ENCODE measurements at regions not wholly inside any gene's neighbourhood (a gene's known extent, or its start where the extent isn't known, plus 50 kb on each side); places are given as distances from the start of the nearest gene placed in this dataset.
"Not testable (repeated sequence)": the region's sequence is repeated elsewhere in the genome, so short reads cannot be mapped to it uniquely, and the experiment has no call there.

DNA sequence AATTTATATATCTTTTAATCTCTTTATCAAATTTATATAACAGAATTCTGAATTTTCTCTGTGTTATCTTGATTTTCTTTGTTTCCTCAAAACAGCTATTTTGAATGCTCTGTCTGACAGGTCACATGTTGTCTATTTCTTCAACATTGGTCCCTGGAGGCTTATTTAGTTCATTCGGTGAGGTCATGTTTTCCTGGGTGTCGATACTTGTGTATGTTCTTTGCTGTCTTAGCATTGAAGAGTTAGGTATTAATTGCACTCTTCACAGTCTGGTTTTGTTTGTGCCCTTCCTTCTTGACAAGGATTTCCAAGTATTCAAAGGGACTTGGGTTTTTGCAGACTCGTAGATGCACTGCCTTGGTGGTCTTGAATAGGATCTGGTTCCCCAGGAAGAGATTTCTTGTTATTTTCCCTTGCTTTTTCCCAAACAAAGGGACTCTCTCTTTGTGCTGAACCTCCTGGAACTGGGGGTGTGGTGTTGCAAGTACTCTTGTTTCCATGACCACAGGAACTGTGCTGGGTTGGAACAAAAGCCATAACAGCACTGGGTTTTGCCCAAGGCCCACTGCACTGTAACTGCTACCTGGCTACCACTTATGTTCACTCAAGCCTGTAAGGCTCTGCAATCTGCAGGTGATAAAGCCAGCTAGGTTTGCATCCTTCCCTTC is 1483.0 kb downstream of the CDH8 start:
- DNase-seq (ENCODE audit: low spot score) = no peak

DNA sequence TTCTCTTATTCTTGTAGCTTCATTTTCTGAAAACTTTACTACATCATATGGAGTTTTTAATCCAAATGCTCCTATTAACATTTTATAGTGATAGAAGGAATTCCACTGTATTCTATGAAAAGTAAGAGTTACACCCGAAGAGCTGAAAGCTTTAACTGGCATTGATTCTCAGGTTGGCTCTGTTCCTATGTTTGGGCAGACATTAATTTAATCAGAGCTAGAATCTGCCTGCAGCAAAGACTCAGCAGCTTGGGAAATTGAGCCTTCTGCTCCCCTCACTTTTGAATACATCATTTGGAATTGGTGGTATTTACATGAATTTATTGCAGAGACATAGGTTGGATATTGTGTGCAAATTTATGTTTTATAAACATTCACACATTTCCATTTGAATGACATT is 1494.7 kb downstream of the CDH8 start:
- DNase-seq (ENCODE audit: low spot score) = no peak

DNA sequence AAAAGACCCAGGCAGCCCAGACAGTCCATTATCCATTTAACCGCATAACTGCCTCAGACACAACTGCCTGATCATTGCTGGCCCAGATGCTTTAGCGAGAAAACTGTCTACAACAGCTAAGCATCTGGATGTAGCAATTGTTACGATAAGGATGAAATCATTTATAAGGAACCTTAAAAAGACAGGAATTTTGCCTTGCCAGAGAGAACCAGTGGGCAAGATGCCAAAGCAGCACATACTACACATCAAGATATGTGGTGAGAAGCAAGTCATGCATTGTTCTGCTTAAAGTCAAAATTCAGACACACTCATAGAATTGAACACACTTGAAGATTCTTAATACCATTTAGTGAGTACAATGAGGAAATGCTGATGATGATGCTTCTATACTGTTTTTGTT is 1525.3 kb downstream of the CDH8 start:
- no peak for DNase-seq (ENCODE audit: low spot score)

DNA sequence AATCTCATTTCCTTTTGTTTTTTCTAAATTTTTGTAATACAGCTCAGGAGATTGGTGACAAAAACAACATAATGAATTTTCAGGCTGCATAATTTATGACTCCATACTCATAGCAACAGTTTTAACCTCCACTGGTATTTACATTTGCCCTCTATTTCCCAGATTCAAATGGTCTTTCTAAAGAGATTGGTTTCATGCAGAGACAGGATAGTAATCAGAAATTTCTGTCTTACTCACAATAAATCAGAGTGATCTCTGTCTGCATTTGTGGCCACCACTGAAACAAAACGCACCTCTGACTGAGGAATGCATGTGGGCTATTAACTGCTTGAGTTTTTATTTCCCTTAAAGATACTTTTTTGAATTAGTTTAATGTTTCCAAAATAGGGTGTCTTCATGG is 1526.0 kb downstream of the CDH8 start:
- no peak for DNase-seq (ENCODE audit: low spot score)

DNA sequence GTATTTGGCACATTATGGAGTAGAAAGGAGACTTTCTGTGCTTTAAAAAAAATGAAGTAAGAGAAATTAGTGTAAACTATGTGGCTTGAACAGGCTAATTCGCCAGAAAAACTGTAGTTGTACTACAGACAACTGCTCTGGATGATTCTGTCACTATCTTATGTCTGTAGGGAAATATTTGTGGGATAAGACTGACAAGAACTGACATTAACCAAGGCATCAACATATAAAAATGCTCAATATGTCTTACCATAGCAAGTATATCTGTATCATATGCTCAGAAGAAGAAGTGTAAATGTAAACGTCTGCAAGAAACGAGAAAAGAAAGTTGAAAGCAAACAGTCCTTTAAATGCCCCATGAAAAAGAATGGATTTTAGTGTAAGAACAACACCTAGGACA is 1545.0 kb downstream of the CDH8 start:
- no peak for DNase-seq (ENCODE audit: low spot score)

DNA sequence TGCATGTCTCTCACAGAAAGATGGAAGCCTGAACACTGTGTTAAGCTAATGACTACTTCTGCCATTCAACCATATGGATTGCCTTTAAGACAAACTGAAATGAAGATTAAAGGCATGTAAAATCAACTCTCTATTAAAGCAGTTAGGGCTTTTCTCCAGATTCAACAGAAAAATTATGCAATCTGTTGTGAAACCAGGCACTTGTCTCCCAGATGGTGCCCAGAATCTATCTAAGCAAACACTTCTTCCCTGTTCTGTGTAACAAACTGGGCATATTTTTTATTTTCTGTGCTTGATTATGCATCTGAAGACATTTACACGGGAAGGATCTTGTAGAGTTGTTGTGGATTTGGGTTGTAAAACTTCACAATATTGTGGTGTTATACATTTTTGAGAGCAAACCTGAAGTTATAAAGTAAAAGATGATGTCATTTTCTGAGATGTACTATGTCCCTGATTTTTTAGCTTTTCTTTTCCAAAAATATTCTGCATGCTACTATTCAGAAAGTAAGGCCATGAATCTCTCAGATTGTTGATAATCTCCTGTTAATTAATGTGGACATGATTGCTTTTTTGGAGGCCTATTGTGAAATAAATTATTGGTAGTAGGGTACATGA is 1550.3 kb downstream of the CDH8 start:
- DNase-seq (ENCODE audit: low spot score) = no peak

DNA sequence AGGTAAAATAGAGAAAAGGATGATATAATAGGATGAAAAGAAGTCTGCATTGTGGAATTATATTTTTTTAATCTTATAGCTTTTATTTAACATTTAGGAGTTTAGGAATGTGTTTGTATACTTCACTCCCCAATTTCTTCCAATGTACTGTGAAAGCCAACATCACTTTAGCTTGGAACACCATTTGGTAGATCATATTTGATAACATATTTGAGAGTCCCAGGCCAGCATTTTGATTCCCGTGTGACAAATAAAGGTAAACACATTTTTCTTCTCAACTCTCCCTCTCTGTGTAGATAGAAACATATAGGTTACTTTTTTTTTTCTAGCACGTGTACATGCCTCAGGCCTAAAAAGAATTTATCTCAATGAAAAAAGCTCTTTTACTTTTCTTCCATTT is 1551.3 kb downstream of the CDH8 start:
- no peak for DNase-seq (ENCODE audit: low spot score)

DNA sequence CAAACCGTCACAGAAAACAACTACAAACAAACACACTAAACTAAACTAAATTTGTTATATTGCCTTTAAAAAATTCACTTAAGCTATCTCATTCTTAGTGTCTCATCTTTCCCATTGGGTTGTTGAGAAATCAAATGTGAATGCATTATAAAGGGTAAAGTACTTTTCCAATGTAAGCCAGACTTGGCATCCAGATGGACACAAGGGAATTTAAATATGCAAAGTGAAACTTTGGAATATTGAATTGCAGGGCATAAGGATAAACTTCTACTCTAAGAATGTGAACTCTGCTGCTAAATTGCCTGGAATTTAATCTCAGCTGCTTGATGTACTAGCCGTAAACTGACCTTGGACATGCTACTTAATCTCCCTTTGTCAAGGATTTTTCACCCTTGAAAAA is 1554.6 kb downstream of the CDH8 start:
- no peak for DNase-seq (ENCODE audit: low spot score)

DNA sequence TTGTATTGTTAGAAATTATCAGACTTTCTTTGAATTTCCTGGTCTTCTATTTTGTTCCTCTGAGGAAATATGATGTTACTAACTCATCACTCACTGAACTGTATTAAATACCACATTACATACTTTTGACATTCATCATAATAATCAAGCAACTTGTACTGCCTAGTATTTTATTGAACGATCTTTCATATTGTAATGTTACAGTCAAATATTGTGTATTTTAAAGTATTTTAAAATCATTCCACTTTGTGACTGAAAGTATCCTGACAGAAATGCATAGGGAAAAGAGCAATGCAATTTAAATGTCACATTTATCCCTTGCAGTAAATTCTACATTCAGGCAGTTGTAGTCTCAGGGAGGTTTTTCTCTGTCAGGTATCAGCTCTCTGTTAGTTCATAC is 1557.4 kb downstream of the CDH8 start:
- no peak for DNase-seq (ENCODE audit: low spot score)

DNA sequence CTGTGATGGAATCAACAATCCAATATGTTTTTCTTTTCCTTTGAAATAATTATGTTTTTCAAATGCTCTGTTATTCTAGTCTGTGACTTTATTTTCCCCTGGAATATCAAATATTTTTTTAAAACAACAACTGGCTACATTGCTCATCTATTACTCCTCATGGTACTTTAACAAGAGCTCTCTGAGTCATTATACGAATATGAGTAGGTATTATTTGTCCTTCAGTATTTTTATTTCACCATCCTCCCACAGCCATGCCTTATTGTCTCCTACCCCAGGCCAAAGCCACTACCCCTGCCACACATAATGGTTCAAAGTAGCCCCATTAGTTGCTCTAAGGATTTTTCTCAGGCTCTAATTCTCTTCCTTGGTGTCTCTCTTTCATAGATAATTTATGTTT is 1572.3 kb downstream of the CDH8 start:
- DNase-seq (ENCODE audit: low spot score) = no peak

DNA sequence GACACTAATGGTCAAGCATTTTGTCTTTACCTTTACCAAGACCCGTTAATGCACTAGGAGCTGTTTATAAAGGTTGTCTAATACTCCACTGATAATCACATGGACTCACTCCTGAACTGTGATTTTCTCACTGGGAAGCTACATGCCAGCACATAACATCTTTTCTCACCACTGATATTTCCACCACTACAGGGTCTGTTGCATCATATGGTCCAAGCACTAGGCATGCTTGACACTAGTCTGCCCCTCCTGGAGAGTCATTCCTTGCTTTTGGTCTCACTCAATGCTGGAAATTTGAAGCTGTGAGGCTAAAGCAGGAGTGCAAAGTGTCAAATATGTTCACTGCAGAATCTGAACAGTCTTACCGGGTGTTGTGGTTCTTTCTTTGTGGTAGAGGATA is 1576.8 kb downstream of the CDH8 start:
- no peak for DNase-seq (ENCODE audit: low spot score)

DNA sequence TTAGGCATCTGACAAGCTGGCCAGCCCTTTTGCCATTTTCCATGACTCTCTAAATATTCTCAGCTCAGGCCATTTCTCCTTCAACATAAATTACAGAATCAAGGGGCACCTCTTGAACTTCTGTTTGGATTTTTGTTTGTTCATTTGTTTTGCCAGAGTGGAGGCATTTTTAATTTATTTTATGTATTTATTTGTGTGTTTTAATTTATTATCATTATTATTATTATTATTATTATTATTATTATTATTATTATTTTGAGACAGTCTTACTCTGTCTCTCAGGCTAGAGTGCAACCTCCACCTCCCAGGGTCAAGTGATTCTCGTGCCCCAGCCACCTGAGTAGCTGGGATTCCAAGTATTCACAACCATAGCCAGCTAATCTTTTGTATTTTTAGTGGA is 1578.0 kb downstream of the CDH8 start:
- DNase-seq (ENCODE audit: low spot score) = no peak

DNA sequence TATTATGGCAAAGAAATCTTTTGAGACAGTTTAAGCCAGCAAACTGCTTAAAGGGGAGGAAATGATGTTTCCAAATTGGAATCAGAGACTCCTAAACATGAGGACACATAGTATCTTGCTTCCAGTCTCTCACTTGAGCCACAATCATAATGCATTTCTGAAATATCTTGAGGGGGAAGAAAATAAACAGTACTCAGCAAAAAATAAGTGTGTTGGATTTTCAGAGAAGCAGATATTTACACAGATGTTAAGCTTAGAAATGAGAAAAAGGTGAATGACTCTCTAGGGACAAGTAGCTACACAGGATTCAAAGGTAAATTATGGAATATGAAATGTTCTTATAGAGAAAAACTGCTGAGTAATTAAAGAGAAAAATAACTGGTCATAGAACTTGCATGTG is 1583.6 kb downstream of the CDH8 start:
- DNase-seq (ENCODE audit: low spot score) = no peak

DNA sequence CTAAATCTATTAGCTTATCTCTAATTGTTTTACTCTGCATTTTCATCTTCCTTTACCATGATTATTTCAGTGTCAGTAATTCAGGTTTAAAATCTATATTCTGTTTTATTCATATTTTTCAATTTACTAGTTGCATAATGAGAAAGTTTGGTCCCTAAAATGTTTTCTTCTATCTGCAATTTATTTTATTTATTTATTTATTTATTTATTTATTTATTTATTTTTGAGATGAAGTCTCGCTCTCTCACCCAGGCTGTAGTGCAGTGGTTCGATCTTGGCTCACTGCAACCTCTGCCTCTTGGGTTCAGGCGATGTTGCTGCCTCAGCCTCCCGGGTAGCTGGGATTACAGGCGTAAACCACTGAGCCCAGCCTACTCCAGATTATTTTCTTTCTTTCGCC is 1597.3 kb downstream of the CDH8 start:
- DNase-seq (ENCODE audit: low spot score) = no peak

DNA sequence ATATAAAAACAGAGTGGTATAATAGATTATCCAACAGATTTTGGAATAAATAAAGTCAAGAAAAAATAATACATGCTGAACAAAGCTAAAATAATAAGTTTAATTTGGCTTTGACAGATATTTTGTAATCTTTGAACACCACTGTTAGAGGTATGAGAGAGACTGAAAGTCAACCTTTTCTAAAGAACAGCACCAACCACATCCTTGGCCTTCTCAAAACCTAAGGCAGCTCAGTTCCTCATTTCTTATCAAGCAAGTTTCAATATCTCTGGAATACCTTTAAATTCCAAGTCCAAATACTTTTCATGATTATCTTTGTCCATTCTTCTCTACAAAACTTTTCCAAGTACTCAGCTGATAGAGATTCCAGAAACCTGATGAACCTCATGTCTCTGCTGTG is 1603.8 kb downstream of the CDH8 start:
- no peak for DNase-seq (ENCODE audit: low spot score)

DNA sequence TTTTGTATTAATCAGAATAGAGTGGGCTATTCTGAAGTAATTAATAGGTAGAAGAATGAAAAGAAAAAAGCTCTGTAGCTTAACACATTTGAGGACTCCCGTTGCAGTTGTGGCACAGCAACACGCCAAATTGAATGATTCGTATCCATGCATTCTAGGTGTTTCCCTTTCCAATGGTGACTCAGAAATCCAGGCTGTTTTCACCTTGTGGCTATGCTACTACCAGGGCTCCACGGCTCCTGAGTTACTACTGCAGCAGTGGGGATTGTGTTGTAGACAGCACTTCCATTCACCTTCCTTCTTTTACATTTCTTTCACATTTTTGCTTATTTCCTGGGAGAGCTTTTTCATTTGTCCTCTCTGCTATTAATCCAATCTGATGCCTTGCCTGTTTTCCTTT is 1616.4 kb downstream of the CDH8 start:
- no peak for DNase-seq (ENCODE audit: low spot score)

DNA sequence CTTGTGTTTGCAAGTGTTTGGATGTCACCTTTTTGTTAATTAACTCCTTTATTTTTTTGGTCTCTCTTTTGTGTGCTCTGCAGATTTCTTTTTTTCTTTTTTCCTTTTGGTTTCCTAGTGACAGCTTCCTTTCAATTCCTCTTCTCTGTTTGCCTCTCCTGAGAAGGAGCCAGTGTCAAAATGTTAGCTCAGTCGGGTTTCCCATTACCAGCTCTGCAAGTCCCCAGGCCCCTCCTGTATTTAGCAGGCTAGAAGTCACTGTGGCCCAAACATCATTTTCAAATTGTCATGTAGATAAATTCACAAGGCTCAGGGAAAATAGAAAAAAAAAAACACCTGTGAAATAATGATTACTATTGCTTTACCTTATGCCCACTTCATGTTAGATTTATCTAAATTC is 1621.6 kb downstream of the CDH8 start:
- DNase-seq (ENCODE audit: low spot score) = no peak

DNA sequence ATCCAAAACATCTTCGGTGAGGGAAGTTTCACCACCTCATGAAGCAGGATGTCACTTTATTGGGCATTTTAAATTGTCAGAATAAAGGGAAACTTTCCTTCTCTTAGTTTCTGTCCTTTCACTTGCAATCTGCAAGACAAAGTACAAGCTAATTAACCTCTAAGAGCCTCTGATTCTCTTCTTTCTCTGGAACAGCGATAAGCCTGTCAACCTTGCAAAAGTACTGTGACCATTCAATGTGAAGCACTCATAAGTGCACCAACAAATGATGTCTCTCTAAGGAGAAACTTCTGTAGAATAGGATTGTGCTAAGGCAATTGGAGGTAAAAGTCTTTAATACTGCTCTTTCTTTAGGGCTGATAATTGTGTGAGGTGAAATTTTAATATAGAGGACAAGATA is 1622.3 kb downstream of the CDH8 start:
- DNase-seq (ENCODE audit: low spot score) = no peak

DNA sequence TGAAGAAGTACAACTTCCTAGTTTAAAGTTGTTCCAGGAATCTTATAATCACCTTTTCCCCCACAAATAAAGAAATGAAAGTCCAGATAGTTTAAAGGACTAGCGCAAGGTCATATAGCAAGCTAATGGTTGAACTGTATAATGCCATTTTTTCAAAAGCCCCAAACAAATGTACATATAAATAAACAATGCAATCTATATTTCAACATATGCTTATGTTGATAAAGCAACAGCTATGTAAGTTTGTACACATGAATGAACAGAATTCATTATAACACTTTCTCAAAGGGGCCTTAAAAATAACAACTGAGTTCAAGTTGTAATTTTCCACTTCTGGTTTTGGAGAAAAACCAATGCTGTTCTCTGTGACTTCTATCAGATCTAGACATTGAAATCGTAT is 1628.6 kb downstream of the CDH8 start:
- no peak for DNase-seq (ENCODE audit: low spot score)

DNA sequence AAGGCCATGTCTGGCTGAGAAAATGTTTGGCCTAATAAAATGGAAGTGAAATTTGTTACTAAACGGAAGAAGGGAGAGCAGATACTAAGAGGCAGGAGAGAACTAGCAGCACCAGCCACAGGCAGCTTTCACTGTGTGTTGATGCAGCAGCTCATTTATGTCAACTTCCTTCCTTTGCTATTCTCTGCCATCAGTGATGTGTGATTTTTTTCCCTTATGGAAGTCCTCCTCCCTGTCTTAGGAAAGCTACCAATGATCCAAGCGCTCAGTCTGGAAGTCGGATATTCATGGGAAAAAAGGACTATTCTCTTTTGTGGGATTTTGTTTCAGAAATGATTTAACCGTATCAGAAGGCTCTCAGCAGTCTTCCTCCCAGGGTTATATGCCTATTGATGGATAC is 1629.2 kb downstream of the CDH8 start:
- no peak for DNase-seq (ENCODE audit: low spot score)

DNA sequence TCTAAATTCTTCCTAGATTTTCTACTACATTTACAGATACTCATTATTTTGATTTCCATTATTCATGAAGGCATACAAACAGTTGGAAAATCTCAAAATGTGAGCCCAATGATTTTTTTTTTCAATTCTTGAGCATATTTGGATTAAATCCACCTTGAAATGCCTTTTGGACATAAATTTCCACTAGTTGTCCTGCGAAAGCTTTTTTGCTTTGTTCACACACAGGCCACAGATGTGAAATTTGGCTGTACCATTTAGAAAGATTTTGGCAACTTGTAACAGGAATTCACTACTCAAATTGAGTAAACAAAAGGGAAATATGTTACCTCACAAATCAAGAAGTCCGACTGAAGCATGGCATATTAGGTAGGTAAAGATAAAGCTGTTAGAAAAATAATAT is 1631.0 kb downstream of the CDH8 start:
- DNase-seq (ENCODE audit: low spot score) = no peak

DNA sequence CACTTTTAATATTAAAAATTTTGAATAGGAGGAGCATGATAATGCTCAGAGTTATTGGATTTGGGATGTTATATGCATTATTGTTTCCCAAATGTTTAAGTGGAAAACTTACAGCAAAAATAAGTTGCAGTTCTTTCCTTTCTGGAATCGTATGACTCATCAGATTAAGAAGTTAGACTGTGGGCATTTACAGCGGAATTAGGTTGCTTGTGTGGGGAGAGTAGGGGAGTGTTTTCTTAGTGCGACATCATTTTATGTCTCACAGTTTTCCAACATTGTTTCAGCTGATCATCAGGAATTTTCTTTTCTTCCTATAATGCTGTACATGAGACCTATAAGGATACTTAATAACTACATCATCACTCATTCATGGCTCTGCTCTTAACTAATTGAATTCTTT is 1631.8 kb downstream of the CDH8 start:
- DNase-seq (ENCODE audit: low spot score) = no peak

DNA sequence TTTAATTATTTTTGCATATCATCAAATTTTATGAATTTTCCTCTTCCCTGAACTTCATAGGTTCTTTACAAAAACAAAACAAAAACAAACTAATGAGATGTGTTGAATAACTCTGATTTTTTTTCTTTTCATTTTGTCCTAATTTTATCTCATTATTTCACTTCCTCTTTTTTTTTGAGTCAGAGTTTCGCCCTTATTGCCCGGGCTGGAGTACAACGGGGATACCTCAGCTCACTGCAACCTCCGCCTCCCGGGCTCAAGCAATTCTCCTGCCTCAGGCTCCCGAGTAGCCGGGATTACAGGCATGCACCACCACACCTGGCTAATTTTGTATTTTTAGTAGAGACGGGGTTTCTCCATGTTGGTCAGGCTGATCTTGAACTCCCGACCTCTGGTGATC is 1633.3 kb downstream of the CDH8 start:
- DNase-seq (ENCODE audit: low spot score) = not testable (repeated sequence)

DNA sequence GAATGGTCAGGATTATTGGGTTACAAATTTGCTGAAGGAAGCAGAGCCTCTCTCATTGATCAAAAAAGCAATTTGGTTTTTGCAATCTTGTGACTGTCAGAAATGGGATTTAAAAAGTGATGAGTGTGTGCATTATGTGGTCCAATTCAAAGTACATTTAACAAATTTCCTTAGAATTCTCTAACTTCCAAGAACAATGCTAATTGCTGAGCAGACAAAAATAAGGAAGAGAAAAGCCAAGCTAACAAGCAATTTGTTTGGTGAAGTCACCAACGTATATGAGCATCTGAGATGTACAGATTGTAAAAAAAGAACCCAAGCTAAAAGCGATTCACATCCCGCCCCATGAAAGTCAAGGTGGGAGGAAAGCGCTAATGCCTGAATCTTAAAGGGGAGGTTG is 1643.9 kb downstream of the CDH8 start:
- no peak for DNase-seq (ENCODE audit: low spot score)
